ENCODE measurements at regions not wholly inside any gene's neighbourhood (a gene's known extent, or its start where the extent isn't known, plus 50 kb on each side); places are given as distances from the start of the nearest gene placed in this dataset.

- H3K4me3 ChIP-seq (replicated peaks; ENCODE audit: low read depth, low read length) = no peak overlapping the region
- peak; percentile 30 for DNase-seq (ENCODE audit: low read depth)
Measured at GRCh38 chr1:168918860-168919741, 187.4 kb upstream of the ATP1B1 start.

DNA sequence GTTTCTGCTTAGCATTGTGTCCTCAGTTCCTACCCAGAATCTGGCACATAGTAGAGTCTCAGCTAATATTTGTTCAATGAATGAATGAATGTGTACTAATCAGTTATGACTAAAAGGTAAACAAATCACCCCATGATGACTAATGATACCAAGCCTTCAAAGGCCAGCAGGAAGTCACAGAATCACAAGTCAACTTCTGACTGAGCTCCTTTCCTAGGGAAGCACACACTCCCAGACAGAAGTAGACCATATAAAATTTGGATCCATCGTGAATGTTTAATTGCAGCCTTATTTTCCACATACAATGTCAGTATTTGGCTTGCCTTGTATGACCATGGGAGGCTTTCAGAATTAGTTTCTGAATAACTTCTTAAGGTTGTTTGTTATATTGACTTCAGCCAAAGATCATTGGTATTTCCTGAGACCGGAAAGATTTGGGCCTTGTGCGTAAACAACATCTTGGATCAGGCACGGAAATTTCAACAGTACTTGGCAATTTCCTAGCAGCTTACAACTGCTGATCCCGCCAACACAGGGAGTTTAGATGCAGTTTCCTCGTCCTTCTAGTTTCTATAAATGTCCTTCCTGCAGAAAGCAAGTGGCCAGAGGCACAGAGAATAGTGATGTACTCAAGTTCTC lies 185.9 kb upstream of the ATP1B1 start:
- no peak for TF ChIP-seq CTCF (IDR thresholded peaks at IDR 0.05; ENCODE audit: low read length, missing control alignments)
- H3K4me3 ChIP-seq (replicated peaks; ENCODE audit: low read depth, low read length) = no peak overlapping the region
- DNase-seq (ENCODE audit: low read depth) = peak; percentile 96

More at GRCh38 chr1:168918860-168919741, 187.4 kb upstream of the ATP1B1 start:
- TF ChIP-seq CTCF (IDR thresholded peaks at IDR 0.05; ENCODE audit: low read length, missing control alignments) = no peak

DNA sequence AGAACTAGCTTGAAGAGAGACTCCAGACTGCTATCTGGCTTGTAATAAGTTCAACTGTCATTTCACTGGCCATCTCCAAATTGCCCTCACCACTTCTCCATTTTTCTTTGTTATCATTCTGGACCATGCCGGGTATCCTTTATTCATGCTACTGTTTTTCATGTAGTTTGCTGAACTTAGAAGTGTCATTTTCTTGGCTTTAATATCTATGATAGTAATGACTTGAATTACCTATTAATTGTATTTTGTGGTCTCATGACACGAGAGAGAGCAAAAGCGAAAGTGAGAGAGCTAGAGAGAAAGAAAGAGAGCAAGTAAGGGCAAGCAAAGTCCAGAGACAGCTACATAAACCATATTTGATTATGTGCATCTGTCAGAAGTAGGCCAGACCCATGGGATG lies 184.9 kb upstream of the ATP1B1 start:
- no peak for TF ChIP-seq CTCF (IDR thresholded peaks at IDR 0.05; ENCODE audit: low read length, missing control alignments)
- H3K4me3 ChIP-seq (replicated peaks; ENCODE audit: low read depth, low read length) = no peak overlapping the region
- DNase-seq (ENCODE audit: low read depth) = no peak

- peak; percentile 30 for DNase-seq (ENCODE audit: low read depth)
- H3K4me3 ChIP-seq (replicated peaks; ENCODE audit: low read depth, low read length) = no peak overlapping the region
- TF ChIP-seq CTCF (IDR thresholded peaks at IDR 0.05; ENCODE audit: low read length, missing control alignments) = no peak
Measured at GRCh38 chr1:168923521-168924136, 182.9 kb upstream of the ATP1B1 start.

- DNase-seq (ENCODE audit: low read depth) = no peak
- no peak for TF ChIP-seq CTCF (IDR thresholded peaks at IDR 0.05; ENCODE audit: low read length, missing control alignments)
Measured at GRCh38 chr1:168924976-168925375, 181.5 kb upstream of the ATP1B1 start.

GRCh38 chr1:168926236-168926635 lies 180.3 kb upstream of the ATP1B1 start:
- no peak for TF ChIP-seq CTCF (IDR thresholded peaks at IDR 0.05; ENCODE audit: low read length, missing control alignments)
- DNase-seq (ENCODE audit: low read depth) = no peak

More at GRCh38 chr1:168924976-168925375, 181.5 kb upstream of the ATP1B1 start:
- no peak overlapping the region for H3K4me3 ChIP-seq (replicated peaks; ENCODE audit: low read depth, low read length)

More at GRCh38 chr1:168926236-168926635, 180.3 kb upstream of the ATP1B1 start:
- H3K4me3 ChIP-seq (replicated peaks; ENCODE audit: low read depth, low read length) = no peak overlapping the region

Data from fibroblast of pulmonary artery (primary cell).